GM12892 (cell line): ENCODE measurements at regions not wholly inside any gene's neighbourhood (a gene's known extent, or its start where the extent isn't known, plus 50 kb on each side); places are given as distances from the start of the nearest gene placed in this dataset.

Source experiments
- POLR2A ChIP-seq: IDR thresholded peaks from 2 replicates; pipeline ENCODE4 v1.6.1; 2011; ENCODE audit warnings: low read depth, low read length, control low read depth
- POLR2AphosphoS5 ChIP-seq: IDR thresholded peaks from 2 replicates; pipeline ENCODE4 v1.6.1; 2011; ENCODE audit warnings: low read depth, low read length, control low read depth
- TAF1 ChIP-seq: IDR thresholded peaks from 2 replicates; pipeline ENCODE4 v1.6.1; 2011; ENCODE audit warnings: low read depth, mild to moderate bottlenecking, control low read depth, low read length, borderline replicate concordance

DNA sequence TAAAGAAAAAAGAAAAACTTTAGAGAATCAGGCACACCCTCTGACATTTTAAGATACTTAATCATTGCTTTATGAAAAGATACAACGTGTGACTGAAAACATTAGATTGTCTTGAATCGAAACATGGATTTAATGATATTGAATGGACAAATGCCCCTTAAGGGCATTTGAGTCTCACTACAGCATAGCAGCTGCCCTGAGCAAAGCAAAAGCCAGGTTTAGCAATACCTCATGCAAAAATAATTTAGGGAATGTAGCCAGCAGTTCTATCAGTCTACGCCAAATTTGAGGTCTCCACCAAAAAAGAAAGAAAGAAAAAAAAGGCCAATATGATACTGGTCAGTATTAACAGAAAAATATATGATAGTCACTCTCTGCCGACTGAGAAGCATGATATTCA is 56.6 kb upstream of the LMNB1 start:
- no peak for TF ChIP-seq POLR2AphosphoS5
- no peak for TF ChIP-seq POLR2A
- TF ChIP-seq TAF1, result no peak
